ENCODE measurements at regions not wholly inside any gene's neighbourhood (a gene's known extent, or its start where the extent isn't known, plus 50 kb on each side); places are given as distances from the start of the nearest gene placed in this dataset.

DNA sequence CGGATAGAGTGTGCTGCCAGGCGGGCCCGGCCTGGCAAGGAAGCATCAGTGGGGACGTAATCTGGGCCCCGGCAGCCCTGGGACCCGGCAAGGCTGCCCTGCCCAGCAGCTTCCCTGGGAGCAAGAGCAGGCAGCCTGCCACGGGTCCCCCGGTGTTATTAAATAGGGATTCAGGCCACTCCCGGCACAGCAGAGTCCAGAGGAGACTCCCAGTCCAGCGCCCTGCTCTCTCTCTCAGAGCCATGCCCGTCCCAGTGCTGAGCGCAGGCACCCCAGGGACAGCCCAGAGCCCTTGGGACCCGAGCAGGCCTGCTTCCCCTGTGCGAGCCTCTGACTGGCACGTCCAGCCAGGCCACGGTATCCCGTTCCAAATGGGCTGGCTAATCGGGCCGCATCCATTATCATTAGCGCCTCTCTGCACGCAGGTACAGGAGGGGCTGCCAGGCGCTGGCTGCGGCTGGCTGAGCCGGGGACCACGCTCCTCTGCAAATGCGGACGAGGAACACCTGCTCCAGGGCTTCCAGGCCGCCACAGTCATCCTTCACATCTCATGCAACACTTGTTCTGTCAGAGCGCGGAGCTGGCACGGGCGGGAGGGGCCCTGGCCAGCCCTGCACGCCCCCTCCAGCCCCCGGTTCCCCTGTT, 344.2 kb upstream of the MKI67 start:
- no peak for DNase-seq (ENCODE audit: low spot score)
- TF ChIP-seq, protein P1, sequence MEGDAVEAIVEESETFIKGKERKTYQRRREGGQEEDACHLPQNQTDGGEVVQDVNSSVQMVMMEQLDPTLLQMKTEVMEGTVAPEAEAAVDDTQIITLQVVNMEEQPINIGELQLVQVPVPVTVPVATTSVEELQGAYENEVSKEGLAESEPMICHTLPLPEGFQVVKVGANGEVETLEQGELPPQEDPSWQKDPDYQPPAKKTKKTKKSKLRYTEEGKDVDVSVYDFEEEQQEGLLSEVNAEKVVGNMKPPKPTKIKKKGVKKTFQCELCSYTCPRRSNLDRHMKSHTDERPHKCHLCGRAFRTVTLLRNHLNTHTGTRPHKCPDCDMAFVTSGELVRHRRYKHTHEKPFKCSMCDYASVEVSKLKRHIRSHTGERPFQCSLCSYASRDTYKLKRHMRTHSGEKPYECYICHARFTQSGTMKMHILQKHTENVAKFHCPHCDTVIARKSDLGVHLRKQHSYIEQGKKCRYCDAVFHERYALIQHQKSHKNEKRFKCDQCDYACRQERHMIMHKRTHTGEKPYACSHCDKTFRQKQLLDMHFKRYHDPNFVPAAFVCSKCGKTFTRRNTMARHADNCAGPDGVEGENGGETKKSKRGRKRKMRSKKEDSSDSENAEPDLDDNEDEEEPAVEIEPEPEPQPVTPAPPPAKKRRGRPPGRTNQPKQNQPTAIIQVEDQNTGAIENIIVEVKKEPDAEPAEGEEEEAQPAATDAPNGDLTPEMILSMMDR (IDR thresholded peaks at IDR 0.05; ENCODE audit: extremely low read depth, missing control alignments) = no peak

DNA sequence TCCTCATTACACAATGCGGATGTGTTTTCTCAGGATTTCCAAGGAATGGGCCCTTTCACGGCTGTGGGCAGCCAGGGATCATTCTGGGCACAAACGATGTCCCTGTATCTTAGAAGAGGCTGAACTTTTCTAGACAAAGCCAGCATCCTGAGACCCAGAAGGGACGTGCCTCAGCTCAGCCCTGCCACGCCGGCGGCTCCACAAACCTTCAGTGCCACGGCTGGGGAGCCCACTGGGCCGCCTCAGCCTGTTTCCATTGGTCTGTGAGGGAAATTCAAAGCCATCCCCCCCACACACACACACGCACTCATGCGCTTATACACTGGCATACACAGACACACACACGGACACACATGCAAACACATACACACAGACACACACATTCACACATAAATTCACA, 344.9 kb upstream of the MKI67 start:
- DNase-seq (ENCODE audit: low spot score) = no peak
- TF ChIP-seq, protein P1 (IDR thresholded peaks at IDR 0.05; ENCODE audit: extremely low read depth, missing control alignments) = no peak

DNA sequence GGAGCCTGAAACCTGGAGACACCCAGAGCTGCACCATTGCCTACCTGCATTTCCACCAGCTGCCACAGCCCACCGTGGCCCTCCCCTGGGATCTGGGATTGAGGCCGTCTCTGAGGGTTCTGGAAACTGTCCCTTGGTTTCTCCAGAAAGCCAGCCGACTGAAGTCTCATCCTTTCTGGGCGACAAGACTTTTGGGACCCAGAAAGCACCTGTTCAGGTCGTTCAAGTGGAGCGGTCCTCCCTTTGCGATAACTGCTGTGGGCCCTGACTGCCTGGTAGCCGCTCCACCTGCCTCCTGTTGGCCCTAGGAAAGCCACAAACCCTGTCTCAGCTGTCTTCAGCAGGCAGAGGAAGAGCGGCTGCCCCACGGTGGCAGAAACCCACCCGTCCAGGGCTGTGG, 346.0 kb upstream of the MKI67 start:
- no peak for DNase-seq (ENCODE audit: low spot score)
- TF ChIP-seq, protein P1 (IDR thresholded peaks at IDR 0.05; ENCODE audit: extremely low read depth, missing control alignments) = no peak

DNA sequence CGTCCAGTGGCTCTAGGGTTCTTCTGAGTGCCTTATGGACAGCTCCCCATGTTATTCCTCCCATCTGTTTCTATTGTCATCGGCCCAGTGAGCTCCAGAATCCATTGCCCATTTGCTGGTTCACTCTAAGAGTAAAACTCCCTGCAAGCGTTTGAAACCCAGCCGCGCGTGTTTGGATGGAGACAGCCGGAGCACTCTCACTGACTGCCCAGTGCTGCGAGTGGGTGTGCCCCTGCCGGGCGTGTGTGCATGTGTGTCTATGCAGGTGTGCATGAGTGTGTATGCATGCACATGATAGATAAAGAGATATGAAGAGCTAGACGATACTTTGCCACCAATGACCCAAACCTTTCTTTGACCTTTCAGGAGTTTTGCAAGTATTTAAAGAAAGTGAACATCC, 347.2 kb upstream of the MKI67 start:
- TF ChIP-seq, protein P1 (IDR thresholded peaks at IDR 0.05; ENCODE audit: extremely low read depth, missing control alignments) = no peak
- no peak for DNase-seq (ENCODE audit: low spot score)

DNA sequence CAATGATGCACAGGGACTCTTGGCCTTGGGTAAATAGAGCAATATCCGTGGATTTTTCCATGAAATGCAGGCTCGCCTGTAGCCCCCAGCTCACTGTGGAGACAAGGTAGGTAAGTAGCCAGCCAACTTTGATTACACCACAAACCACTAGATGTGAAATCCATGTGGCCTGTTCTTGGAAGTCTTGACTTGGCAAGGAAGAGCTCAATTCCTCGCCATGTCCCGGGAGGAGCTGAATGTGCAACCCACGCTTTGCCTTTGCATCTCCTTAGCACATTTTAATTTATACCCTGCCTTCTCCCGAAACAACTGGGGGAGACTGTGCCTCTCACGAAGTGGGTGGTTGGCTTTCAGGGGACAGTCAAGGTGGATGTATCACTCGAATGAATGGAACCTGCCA, 347.7 kb upstream of the MKI67 start:
- DNase-seq (ENCODE audit: low spot score) = no peak
- TF ChIP-seq, protein P1 (IDR thresholded peaks at IDR 0.05; ENCODE audit: extremely low read depth, missing control alignments) = no peak

DNA sequence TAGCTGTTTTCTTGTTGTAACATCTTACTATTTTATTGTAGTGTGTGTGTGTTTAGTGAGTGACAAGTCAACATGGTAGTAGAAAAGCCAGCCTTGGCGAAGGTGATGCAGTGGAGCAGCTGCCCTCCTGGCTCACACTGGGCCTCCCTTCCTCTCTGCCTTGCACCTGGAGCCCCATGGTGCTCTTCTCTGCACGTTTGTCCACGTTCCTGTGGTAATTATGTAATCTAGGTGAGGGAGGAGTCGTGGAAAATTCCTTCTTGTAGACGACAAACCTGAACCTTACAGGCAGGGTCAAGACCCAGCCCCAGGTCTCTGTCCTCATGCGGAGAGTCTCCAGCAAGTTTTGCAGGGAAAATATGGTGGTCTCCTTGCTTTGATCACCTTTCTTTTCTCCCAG, 348.3 kb upstream of the MKI67 start:
- no peak for DNase-seq (ENCODE audit: low spot score)

DNA sequence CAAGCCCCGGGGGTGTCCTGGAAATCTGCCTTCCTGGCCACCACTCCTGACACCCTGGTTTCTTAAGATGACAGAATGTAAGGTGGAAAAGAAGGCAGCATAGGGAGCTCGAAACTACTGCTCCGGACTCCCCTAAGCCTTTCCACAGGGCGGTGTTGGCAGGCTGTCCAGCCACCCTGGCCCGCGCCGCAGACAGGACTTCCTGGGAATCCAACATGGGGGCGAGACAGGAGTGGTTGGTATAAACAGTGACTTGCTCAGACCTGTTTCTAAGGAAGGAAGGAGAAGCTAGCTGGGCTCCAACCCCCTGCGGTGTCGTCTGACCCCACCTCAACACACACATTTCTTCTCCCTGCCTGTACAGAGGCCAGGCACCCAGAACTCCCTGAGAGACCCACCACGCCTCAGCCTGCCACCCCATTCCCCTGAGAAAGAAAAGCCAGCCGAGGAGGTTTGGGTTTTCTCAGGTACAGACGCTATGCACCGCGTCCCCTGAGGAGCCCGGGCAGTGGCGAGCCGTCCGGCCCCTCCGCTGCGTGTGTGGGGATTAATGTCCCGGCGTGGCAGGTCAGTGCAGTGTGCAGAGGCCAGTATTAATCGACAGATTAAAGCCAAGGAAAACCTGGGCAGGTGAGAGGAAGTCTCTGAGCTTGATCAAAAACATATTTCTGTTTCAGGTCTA, 349.6 kb upstream of the MKI67 start:
- DNase-seq (ENCODE audit: low spot score) = no peak
- TF ChIP-seq, protein P1 (IDR thresholded peaks at IDR 0.05; ENCODE audit: extremely low read depth, missing control alignments) = no peak

More for the DNA sequence above, 348.3 kb upstream of the MKI67 start:
- TF ChIP-seq, protein P1 (IDR thresholded peaks at IDR 0.05; ENCODE audit: extremely low read depth, missing control alignments) = no peak
